Urinary bladder (tissue), 3 donors: ENCODE measurements at regions not wholly inside any gene's neighbourhood (a gene's known extent, or its start where the extent isn't known, plus 50 kb on each side); places are given as distances from the start of the nearest gene placed in this dataset.
A peak's percentile ranks its signal among the peaks of the same experiment; 100 is the strongest.

ENCODE experiments used
- DNase-seq: peaks from one replicate; pipeline ENCODE4 v3.0.0-alpha.2; 2015; ENCODE audit errors: extremely low spot score
- H3K27ac ChIP-seq: one replicate; pipeline ENCODE4 v1.5.1; 2013; ENCODE audit warnings: low read depth, mild to moderate bottlenecking, moderate library complexity
- H3K36me3 ChIP-seq: one replicate; pipeline ENCODE4 v1.6.1; 2013; ENCODE audit warnings: mild to moderate bottlenecking, moderate library complexity; ENCODE audit not compliant: insufficient read depth
- H3K4me1 ChIP-seq: one replicate; pipeline ENCODE4 v1.6.1; 2013; ENCODE audit warnings: mild to moderate bottlenecking, moderate library complexity; ENCODE audit not compliant: insufficient read depth
- H3K4me3 ChIP-seq: one replicate; pipeline ENCODE4 v1.5.1; 2013; ENCODE audit warnings: low read depth, low read length
- WGBS: extraction: QIAGEN DNeasy Blood & Tissue Kit; methylation state at CpG from one replicate; pipeline ENCODE4 v1.1.7; 2013; 5-methylcytosine and 5-hydroxymethylcytosine counted together
- donor health status: healthy with polysubstance abuse.
- donor health status: healthy.

GRCh38 chr22:48287031-48287430 lies 1524.6 kb downstream of the TBC1D22A start:
- H3K4me1 ChIP-seq = no peaks in the 10 kb centered on the region
- no peaks in the 10 kb centered on the region for H3K36me3 ChIP-seq
- no peak overlapping the region for H3K4me3 ChIP-seq
- 41% methylated on average over 5 of the region's 5 CpGs for WGBS
- H3K27ac ChIP-seq = no peak overlapping the region
- no peak for DNase-seq

GRCh38 chr22:48284671-48285070 lies 1522.2 kb downstream of the TBC1D22A start:
- 94% methylated on average over 4 of the region's 4 CpGs for WGBS
- Histone ChIP-seq H3K36me3 (no peaks in the 10 kb centered on the region), H3K4me3 (no peak overlapping the region), H3K27ac (no peak overlapping the region), H3K4me1 (no peaks in the 10 kb centered on the region)
- DNase-seq = no peak

DNA sequence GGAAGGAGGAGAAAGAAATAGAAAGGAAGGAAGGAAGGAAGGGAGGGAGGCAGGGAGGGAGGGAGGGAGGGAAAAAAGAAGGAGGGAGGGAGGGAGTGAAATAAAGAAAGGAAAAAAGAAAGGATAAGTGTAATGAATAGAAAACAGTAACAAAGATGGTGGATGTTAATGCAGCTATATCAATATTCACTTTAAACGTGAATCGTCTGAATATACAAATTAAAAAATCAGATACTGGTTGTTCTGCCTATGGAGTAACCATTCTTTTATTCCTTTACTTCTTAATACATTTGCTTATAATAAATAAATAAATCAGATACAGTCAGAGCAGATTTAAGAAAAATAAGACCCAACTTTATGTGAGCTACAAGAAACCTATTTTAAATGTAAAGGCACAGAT lies 1520.4 kb downstream of the TBC1D22A start:
- H3K27ac ChIP-seq = no peak overlapping the region
- no peaks in the 10 kb centered on the region for H3K36me3 ChIP-seq
- 72% methylated on average over 2 of the region's 2 CpGs for WGBS
- H3K4me3 ChIP-seq = no peak overlapping the region
- H3K4me1 ChIP-seq = no peaks in the 10 kb centered on the region
- no peak for DNase-seq

- Histone ChIP-seq H3K4me3 (no peak overlapping the region), H3K36me3 (no peaks in the 10 kb centered on the region), H3K27ac (no peak overlapping the region), H3K4me1 (no peaks in the 10 kb centered on the region)
- 79% methylated on average over 6 of the region's 6 CpGs for WGBS
- no peak for DNase-seq
Observed at GRCh38 chr22:48279461-48279756, 1517.0 kb downstream of the TBC1D22A start.

- DNase-seq = no peak
- 76% methylated on average over 19 of the region's 19 CpGs for WGBS
- Histone ChIP-seq H3K36me3 (no peaks in the 10 kb centered on the region), H3K4me1 (no peaks in the 10 kb centered on the region), H3K27ac (no peak overlapping the region), H3K4me3 (no peak overlapping the region)
Observed at GRCh38 chr22:48278620-48279460, 1516.4 kb downstream of the TBC1D22A start.

- DNase-seq = peak; percentile 48
- no peak overlapping the region for H3K4me3 ChIP-seq
- no peaks in the 10 kb centered on the region for H3K4me1 ChIP-seq
- H3K27ac ChIP-seq = no peak overlapping the region
- WGBS = 25% methylated on average over 19 of the region's 19 CpGs
- H3K36me3 ChIP-seq = no peaks in the 10 kb centered on the region
Observed at GRCh38 chr22:48277868-48278581, 1515.6 kb downstream of the TBC1D22A start.

GRCh38 chr22:48276994-48277867 lies 1514.8 kb downstream of the TBC1D22A start:
- 59% methylated on average over 20 of the region's 20 CpGs for WGBS
- H3K27ac ChIP-seq = no peak overlapping the region
- no peaks in the 10 kb centered on the region for H3K36me3 ChIP-seq
- DNase-seq = no peak
- no peak overlapping the region for H3K4me3 ChIP-seq
- no peaks in the 10 kb centered on the region for H3K4me1 ChIP-seq

- DNase-seq = no peak
- Histone ChIP-seq H3K4me3 (no peak overlapping the region), H3K36me3 (no peaks in the 10 kb centered on the region), H3K4me1 (no peaks in the 10 kb centered on the region), H3K27ac (no peak overlapping the region)
- 97% methylated on average over 10 of the region's 10 CpGs for WGBS
Observed at GRCh38 chr22:48275412-48275811, 1513.0 kb downstream of the TBC1D22A start.

- 72% methylated on average over 6 of the region's 6 CpGs for WGBS
- DNase-seq = no peak
Observed at GRCh38 chr22:48270731-48271130, 1508.3 kb downstream of the TBC1D22A start.

GRCh38 chr22:48268771-48269552 lies 1506.5 kb downstream of the TBC1D22A start:
- WGBS = 80% methylated on average over 24 of the region's 24 CpGs
- Histone ChIP-seq H3K27ac (no peak overlapping the region), H3K4me3 (no peak overlapping the region), H3K4me1 (no peaks in the 10 kb centered on the region), H3K36me3 (no peaks in the 10 kb centered on the region)
- DNase-seq = no peak

More at GRCh38 chr22:48270731-48271130, 1508.3 kb downstream of the TBC1D22A start:
- Histone ChIP-seq H3K4me1 (no peaks in the 10 kb centered on the region), H3K36me3 (no peaks in the 10 kb centered on the region), H3K4me3 (no peak overlapping the region), H3K27ac (no peak overlapping the region)

GRCh38 chr22:48268293-48268692 lies 1505.8 kb downstream of the TBC1D22A start:
- no peak overlapping the region for H3K4me3 ChIP-seq
- H3K27ac ChIP-seq = no peak overlapping the region
- no peaks in the 10 kb centered on the region for H3K4me1 ChIP-seq
- WGBS = 86% methylated on average over 11 of the region's 11 CpGs
- no peaks in the 10 kb centered on the region for H3K36me3 ChIP-seq
- DNase-seq = no peak

DNA sequence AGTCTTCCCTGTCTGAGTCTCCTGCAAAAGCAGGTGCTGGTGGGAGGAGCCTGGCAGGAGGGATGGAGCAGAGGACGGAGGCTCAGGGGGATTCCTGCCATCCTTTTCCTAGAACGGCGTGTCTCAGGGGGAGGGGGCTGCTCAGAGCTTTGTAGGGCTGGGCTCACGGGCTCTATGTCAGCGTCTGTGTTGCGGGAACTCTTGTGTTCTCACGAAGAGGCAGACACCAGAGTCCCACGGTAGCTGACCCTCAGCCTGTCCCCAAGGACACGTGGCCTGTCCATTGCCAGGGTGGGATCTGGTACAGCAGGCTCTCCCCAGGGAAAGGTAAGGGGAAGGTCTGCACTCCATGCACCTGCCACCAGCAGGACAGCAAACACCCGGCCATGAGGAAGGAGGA lies 1505.2 kb downstream of the TBC1D22A start:
- H3K36me3 ChIP-seq = no peaks in the 10 kb centered on the region
- DNase-seq = no peak
- 56% methylated on average over 10 of the region's 10 CpGs for WGBS
- H3K27ac ChIP-seq = no peak overlapping the region
- no peak overlapping the region for H3K4me3 ChIP-seq
- H3K4me1 ChIP-seq = no peaks in the 10 kb centered on the region

- 91% methylated on average over 34 of the region's 34 CpGs for WGBS
- Histone ChIP-seq H3K4me3 (no peak overlapping the region), H3K36me3 (no peaks in the 10 kb centered on the region), H3K4me1 (no peaks in the 10 kb centered on the region), H3K27ac (no peak overlapping the region)
- DNase-seq = no peak
Observed at GRCh38 chr22:48265000-48265625, 1502.7 kb downstream of the TBC1D22A start.
